K562 (cell line): ENCODE measurements at regions not wholly inside any gene's neighbourhood (a gene's known extent, or its start where the extent isn't known, plus 50 kb on each side); places are given as distances from the start of the nearest gene placed in this dataset.

Experiments used
- CBFA2T2 ChIP-seq: fragments of 450-650 bp; conservative IDR thresholded peaks from 2 replicates; pipeline ENCODE4 v1.6.1; 2017; ENCODE audit warnings: mild to moderate bottlenecking
- JUNB ChIP-seq: fragments of 450-650 bp; formaldehyde crosslinking; conservative IDR thresholded peaks from 2 replicates; pipeline ENCODE4 v1.4.0; 2020; ENCODE audit warnings: mild to moderate bottlenecking
- TF ChIP-seq, protein P1 (sequence below), 3 experiments: IDR thresholded peaks in 2 of 3; conservative IDR thresholded peaks in 1 of 3; 2 replicates each; pipeline ENCODE4 v1.5.1; 2011 to 2012; ENCODE audit warnings: low read length in 3 of 3, mild to moderate bottlenecking in 3 of 3, control low read depth in 2 of 3, improper control_type of control experiment in 1 of 3, inconsistent platforms in 1 of 3, low read depth in 1 of 3, mixed read lengths in 1 of 3, moderate library complexity in 1 of 3; ENCODE audit not compliant: insufficient read depth in 2 of 3

DNA sequence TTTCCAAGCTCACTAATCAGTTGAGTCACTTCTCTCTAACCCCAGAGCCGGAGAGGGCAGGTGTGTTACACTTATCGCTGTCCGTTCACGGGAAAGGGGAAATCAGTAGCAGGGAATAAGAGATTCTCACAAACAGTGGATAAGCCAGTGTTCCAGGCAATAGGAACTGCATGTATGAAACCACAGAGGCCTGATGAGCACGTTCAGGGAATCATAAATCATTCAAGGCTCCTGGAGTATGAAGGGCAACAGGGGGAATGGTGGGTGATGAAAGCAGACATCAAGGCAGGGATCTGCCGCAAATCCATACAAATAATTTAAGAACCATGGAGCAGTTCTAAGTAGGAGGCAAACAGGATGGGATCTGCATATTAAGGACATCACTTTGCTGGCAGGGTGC is 59.1 kb upstream of the ADGRG2 start:
- TF ChIP-seq, protein P1, sequence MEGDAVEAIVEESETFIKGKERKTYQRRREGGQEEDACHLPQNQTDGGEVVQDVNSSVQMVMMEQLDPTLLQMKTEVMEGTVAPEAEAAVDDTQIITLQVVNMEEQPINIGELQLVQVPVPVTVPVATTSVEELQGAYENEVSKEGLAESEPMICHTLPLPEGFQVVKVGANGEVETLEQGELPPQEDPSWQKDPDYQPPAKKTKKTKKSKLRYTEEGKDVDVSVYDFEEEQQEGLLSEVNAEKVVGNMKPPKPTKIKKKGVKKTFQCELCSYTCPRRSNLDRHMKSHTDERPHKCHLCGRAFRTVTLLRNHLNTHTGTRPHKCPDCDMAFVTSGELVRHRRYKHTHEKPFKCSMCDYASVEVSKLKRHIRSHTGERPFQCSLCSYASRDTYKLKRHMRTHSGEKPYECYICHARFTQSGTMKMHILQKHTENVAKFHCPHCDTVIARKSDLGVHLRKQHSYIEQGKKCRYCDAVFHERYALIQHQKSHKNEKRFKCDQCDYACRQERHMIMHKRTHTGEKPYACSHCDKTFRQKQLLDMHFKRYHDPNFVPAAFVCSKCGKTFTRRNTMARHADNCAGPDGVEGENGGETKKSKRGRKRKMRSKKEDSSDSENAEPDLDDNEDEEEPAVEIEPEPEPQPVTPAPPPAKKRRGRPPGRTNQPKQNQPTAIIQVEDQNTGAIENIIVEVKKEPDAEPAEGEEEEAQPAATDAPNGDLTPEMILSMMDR (IDR thresholded peaks at IDR 0.05 in 2 of 3, conservative IDR thresholded peaks at IDR 0.05 in 1 of 3; ENCODE audit: insufficient read depth in 2 of 3, low read depth in 1 of 3, low read length in 3 of 3): no peak
- TF ChIP-seq CBFA2T2 (no peak), JUNB (CRISPR knock-in tag) (no peak)
